Adrenal gland (tissue), 9 donors: ENCODE measurements at regions not wholly inside any gene's neighbourhood (a gene's known extent, or its start where the extent isn't known, plus 50 kb on each side); places are given as distances from the start of the nearest gene placed in this dataset.

ENCODE experiments used
- DNase-seq, 7 donors: peaks; one replicate each; pipeline ENCODE4 v3.0.0-alpha.2; 2019 to 2020
- H3K27ac ChIP-seq, 5 donors: fragments of 200-600 bp; sonication (generic) in 4 of 5; 1 replicate in 3 of 5; 2 replicates in 2 of 5; pipeline versions ENCODE4 v1.5.1 to v1.8.0; 2016 to 2020; ENCODE audit warnings: mild to moderate bottlenecking in 1 of 5
- H3K27me3 ChIP-seq: fragments of 200-600 bp; 2 replicates; pipeline ENCODE4 v1.8.0; 2021
- H3K36me3 ChIP-seq, 2 donors: fragments of 200-600 bp; replicated peaks in 1 of 2; 1 replicate in 1 of 2; 2 replicates in 1 of 2; pipeline versions ENCODE4 v1.5.1 to v1.8.0; 2018 to 2022
- H3K4me1 ChIP-seq, 2 donors: fragments of 200-600 bp; replicated peaks in 1 of 2; 1 replicate in 1 of 2; 2 replicates in 1 of 2; pipeline versions ENCODE4 v1.5.1 to v1.8.0; 2018 to 2021
- H3K4me3 ChIP-seq, 4 donors: fragments of 200-600 bp; sonication (generic) in 3 of 4; one replicate each; pipeline ENCODE4 v1.5.1; 2016 to 2018
- H3K9me3 ChIP-seq, 3 donors: fragments of 200-600 bp; sonication (generic) in 1 of 3; replicated peaks in 1 of 3; 1 replicate in 2 of 3; 2 replicates in 1 of 3; pipeline versions ENCODE4 v1.5.1 to v1.8.0; 2016 to 2021
- POLR2A ChIP-seq, 2 donors: fragments of 450-650 bp; IDR thresholded peaks; one replicate each; pipeline ENCODE4 v1.6.1; 2017; ENCODE audit warnings: antibody characterized with exemption in 2 of 2, mild to moderate bottlenecking in 2 of 2, moderate library complexity in 1 of 2
- WGBS, 4 donors: extraction: QIAGEN DNeasy Blood & Tissue Kit in 2 of 4; methylation state at CpG; one replicate each; pipeline versions ENCODE4 v1.1.5 to v1.1.7; 2013 to 2017; 5-methylcytosine and 5-hydroxymethylcytosine counted together
- intact Hi-C, 2 donors: fragments of 100-400 bp; cut with DNase I; formaldehyde crosslinking; loops; one replicate each; pipeline versions ENCODE4 v1.14.1 to v1.15.0; 2022 to 2023
- TF ChIP-seq, protein P1 (sequence below), 6 experiments: fragments of 450-650 bp in 4 of 6; fragments of 200-600 bp in 2 of 6; sonication (generic) in 1 of 6; IDR thresholded peaks; 1 replicate in 5 of 6; 2 replicates in 1 of 6; pipeline versions ENCODE4 v1.5.1 to v1.8.0; 2016 to 2021; ENCODE audit warnings: antibody characterized with exemption in 6 of 6, mild to moderate bottlenecking in 2 of 6, moderate library complexity in 1 of 6
- donor health status: healthy with polysubstance abuse.
- donor health status: Bipolar disorder and iron deficiency.
- donor health status: DM: yes; HTN: yes; CAD: no.
- donor health status: DM: no; HTN: no; CAD: no.
- donor health status: DM: no; HTN: no; CAD: no.

- 17 to 51% (median 37%) methylated on average over 2 of the region's 2 CpGs for WGBS, 4 donors
- H3K4me1 ChIP-seq, result no peaks in the 10 kb centered on the region
- no peaks in the 10 kb centered on the region for H3K36me3 ChIP-seq
- intact Hi-C loops, result no loop called here
- no peaks in the 10 kb centered on the region for H3K27me3 ChIP-seq
- H3K9me3 ChIP-seq, result no peaks in the 10 kb centered on the region
- no peak overlapping the region for H3K27ac ChIP-seq
- no peak overlapping the region for H3K4me3 ChIP-seq
- TF ChIP-seq, protein P1, sequence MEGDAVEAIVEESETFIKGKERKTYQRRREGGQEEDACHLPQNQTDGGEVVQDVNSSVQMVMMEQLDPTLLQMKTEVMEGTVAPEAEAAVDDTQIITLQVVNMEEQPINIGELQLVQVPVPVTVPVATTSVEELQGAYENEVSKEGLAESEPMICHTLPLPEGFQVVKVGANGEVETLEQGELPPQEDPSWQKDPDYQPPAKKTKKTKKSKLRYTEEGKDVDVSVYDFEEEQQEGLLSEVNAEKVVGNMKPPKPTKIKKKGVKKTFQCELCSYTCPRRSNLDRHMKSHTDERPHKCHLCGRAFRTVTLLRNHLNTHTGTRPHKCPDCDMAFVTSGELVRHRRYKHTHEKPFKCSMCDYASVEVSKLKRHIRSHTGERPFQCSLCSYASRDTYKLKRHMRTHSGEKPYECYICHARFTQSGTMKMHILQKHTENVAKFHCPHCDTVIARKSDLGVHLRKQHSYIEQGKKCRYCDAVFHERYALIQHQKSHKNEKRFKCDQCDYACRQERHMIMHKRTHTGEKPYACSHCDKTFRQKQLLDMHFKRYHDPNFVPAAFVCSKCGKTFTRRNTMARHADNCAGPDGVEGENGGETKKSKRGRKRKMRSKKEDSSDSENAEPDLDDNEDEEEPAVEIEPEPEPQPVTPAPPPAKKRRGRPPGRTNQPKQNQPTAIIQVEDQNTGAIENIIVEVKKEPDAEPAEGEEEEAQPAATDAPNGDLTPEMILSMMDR (IDR thresholded peaks at IDR 0.05), result no peak
- no peak for TF ChIP-seq POLR2A (IDR thresholded peaks at IDR 0.05)
- no peak for DNase-seq
Observed at GRCh38 chr3:99330281-99330680, 308.1 kb upstream of the COL8A1 start.

- H3K27ac ChIP-seq, result no peak overlapping the region
Observed at GRCh38 chr3:99325402-99325801, 313.0 kb upstream of the COL8A1 start.

GRCh38 chr3:99324636-99325203 is 313.7 kb upstream of the COL8A1 start:
- Histone ChIP-seq H3K36me3 (no peaks in the 10 kb centered on the region), H3K9me3 (no peaks in the 10 kb centered on the region), H3K27ac (no peak overlapping the region), H3K4me1 (no peaks in the 10 kb centered on the region), H3K4me3 (no peak overlapping the region), H3K27me3 (no peaks in the 10 kb centered on the region)
- DNase-seq, result no peak
- intact Hi-C loops, result no loop called here
- WGBS, 4 donors, result 39 to 46% (median 41%) methylated on average over 3 of the region's 3 CpGs
- no peak for TF ChIP-seq POLR2A (IDR thresholded peaks at IDR 0.05)
- TF ChIP-seq, protein P1 (IDR thresholded peaks at IDR 0.05), result no peak

More at GRCh38 chr3:99325402-99325801, 313.0 kb upstream of the COL8A1 start:
- Histone ChIP-seq H3K4me3 (no peak overlapping the region), H3K4me1 (no peaks in the 10 kb centered on the region), H3K9me3 (no peaks in the 10 kb centered on the region), H3K27me3 (no peaks in the 10 kb centered on the region), H3K36me3 (no peaks in the 10 kb centered on the region)
- 51 to 81% (median 61%) methylated on average over 4 of the region's 4 CpGs for WGBS, 4 donors
- TF ChIP-seq, protein P1 (IDR thresholded peaks at IDR 0.05), result no peak
- no peak for TF ChIP-seq POLR2A (IDR thresholded peaks at IDR 0.05)
- no peak for DNase-seq
- intact Hi-C loops, result no loop called here

GRCh38 chr3:99323940-99324339 is 314.5 kb upstream of the COL8A1 start:
- Histone ChIP-seq H3K4me1 (no peaks in the 10 kb centered on the region), H3K36me3 (no peaks in the 10 kb centered on the region), H3K9me3 (no peaks in the 10 kb centered on the region), H3K27me3 (no peaks in the 10 kb centered on the region), H3K27ac (no peak overlapping the region), H3K4me3 (no peak overlapping the region)
- no peak for DNase-seq
- TF ChIP-seq POLR2A (IDR thresholded peaks at IDR 0.05), result no peak
- TF ChIP-seq, protein P1 (IDR thresholded peaks at IDR 0.05), result no peak
- intact Hi-C loops, result no loop called here
- 80 to 91% (median 84%) methylated on average over 1 of the region's 1 CpG for WGBS, 4 donors
